GM12891 (cell line): ENCODE measurements at regions not wholly inside any gene's neighbourhood (a gene's known extent, or its start where the extent isn't known, plus 50 kb on each side); places are given as distances from the start of the nearest gene placed in this dataset.

ENCODE experiments used
- POLR2A ChIP-seq: IDR thresholded peaks from 2 replicates; pipeline ENCODE4 v1.6.1; 2011; ENCODE audit warnings: low read depth, low read length, control low read depth
- POU2F2 ChIP-seq: IDR thresholded peaks from 2 replicates; pipeline ENCODE4 v1.6.1; 2011; ENCODE audit warnings: low read depth, mild to moderate bottlenecking, control low read depth, low read length, moderate library complexity

GRCh38 chr7:79927116-79927515 is 207.5 kb upstream of the GNAI1 start:
- TF ChIP-seq POLR2A (no peak), POU2F2 (no peak)
